Hepatocyte (in vitro differentiated cells): ENCODE measurements at regions not wholly inside any gene's neighbourhood (a gene's known extent, or its start where the extent isn't known, plus 50 kb on each side); places are given as distances from the start of the nearest gene placed in this dataset.

Experiments used
- EZH2 ChIP-seq: fragments of 200-600 bp; sonication (generic); IDR thresholded peaks from 2 replicates; pipeline ENCODE4 v1.6.1; 2016; ENCODE audit warnings: antibody characterized with exemption, mild to moderate bottlenecking, borderline replicate concordance
- EZH2phosphoT487 ChIP-seq: fragments of 200-600 bp; sonication (generic); IDR thresholded peaks from one replicate; pipeline ENCODE4 v1.6.1; 2018; ENCODE audit warnings: antibody characterized with exemption, mild to moderate bottlenecking, low read depth, moderate library complexity; ENCODE audit not compliant: unreplicated experiment, severe bottlenecking
- TF ChIP-seq, protein P1 (sequence below): fragments of 200-600 bp; sonication (generic); IDR thresholded peaks from 2 replicates; pipeline ENCODE4 v1.5.1; 2016; ENCODE audit warnings: antibody characterized with exemption, mild to moderate bottlenecking; ENCODE audit not compliant: poor library complexity

- TF ChIP-seq, protein P1, sequence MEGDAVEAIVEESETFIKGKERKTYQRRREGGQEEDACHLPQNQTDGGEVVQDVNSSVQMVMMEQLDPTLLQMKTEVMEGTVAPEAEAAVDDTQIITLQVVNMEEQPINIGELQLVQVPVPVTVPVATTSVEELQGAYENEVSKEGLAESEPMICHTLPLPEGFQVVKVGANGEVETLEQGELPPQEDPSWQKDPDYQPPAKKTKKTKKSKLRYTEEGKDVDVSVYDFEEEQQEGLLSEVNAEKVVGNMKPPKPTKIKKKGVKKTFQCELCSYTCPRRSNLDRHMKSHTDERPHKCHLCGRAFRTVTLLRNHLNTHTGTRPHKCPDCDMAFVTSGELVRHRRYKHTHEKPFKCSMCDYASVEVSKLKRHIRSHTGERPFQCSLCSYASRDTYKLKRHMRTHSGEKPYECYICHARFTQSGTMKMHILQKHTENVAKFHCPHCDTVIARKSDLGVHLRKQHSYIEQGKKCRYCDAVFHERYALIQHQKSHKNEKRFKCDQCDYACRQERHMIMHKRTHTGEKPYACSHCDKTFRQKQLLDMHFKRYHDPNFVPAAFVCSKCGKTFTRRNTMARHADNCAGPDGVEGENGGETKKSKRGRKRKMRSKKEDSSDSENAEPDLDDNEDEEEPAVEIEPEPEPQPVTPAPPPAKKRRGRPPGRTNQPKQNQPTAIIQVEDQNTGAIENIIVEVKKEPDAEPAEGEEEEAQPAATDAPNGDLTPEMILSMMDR = no peak
- TF ChIP-seq EZH2 = no peak
- no peak for TF ChIP-seq EZH2phosphoT487
Observed at GRCh38 chr10:93148476-93148875, 74.8 kb downstream of the CYP26A1 start.
